Smooth muscle cell of the brain vasculature (primary cell): ENCODE measurements at regions not wholly inside any gene's neighbourhood (a gene's known extent, or its start where the extent isn't known, plus 50 kb on each side); places are given as distances from the start of the nearest gene placed in this dataset.
"Not testable (repeated sequence)": the region's sequence is repeated elsewhere in the genome, so short reads cannot be mapped to it uniquely, and the experiment has no call there.

Source experiments
- DNase-seq: peaks from one replicate; pipeline ENCODE4 v3.0.0-alpha.2; 2012; ENCODE audit warnings: low read depth, low spot score

- no peak for DNase-seq
These were observed 124.5 kb upstream of the NEIL3 start for GRCh38 chr4:177185151-177185550.

- DNase-seq = no peak
These were observed 124.1 kb upstream of the NEIL3 start for GRCh38 chr4:177185579-177185978.

- no peak for DNase-seq
These were observed 122.3 kb upstream of the NEIL3 start for GRCh38 chr4:177187371-177187770.

- no peak for DNase-seq
These were observed 118.6 kb upstream of the NEIL3 start for GRCh38 chr4:177190995-177191580.

GRCh38 chr4:177191586-177191985 lies 118.1 kb upstream of the NEIL3 start:
- DNase-seq = no peak

GRCh38 chr4:177191991-177192390 lies 117.7 kb upstream of the NEIL3 start:
- DNase-seq = no peak

- DNase-seq = not testable (repeated sequence)
These were observed 116.5 kb upstream of the NEIL3 start for GRCh38 chr4:177193024-177193715.

GRCh38 chr4:177194906-177195305 lies 114.8 kb upstream of the NEIL3 start:
- no peak for DNase-seq

GRCh38 chr4:177196615-177197014 lies 113.1 kb upstream of the NEIL3 start:
- DNase-seq = no peak

GRCh38 chr4:177201614-177202013 lies 108.1 kb upstream of the NEIL3 start:
- no peak for DNase-seq

GRCh38 chr4:177204126-177204525 lies 105.5 kb upstream of the NEIL3 start:
- no peak for DNase-seq

GRCh38 chr4:177214935-177215334 lies 94.7 kb upstream of the NEIL3 start:
- DNase-seq = no peak

GRCh38 chr4:177220376-177220775 lies 89.3 kb upstream of the NEIL3 start:
- no peak for DNase-seq

GRCh38 chr4:177222781-177223180 lies 86.9 kb upstream of the NEIL3 start:
- DNase-seq = no peak

GRCh38 chr4:177225605-177226004 lies 84.1 kb upstream of the NEIL3 start:
- DNase-seq = no peak

GRCh38 chr4:177227636-177228035 lies 82.0 kb upstream of the NEIL3 start:
- DNase-seq = no peak

- DNase-seq = no peak
These were observed 81.1 kb upstream of the NEIL3 start for GRCh38 chr4:177228599-177228998.

GRCh38 chr4:177229331-177229730 lies 80.3 kb upstream of the NEIL3 start:
- DNase-seq = no peak

GRCh38 chr4:177232473-177232872 lies 77.2 kb upstream of the NEIL3 start:
- no peak for DNase-seq

- no peak for DNase-seq
These were observed 74.6 kb upstream of the NEIL3 start for GRCh38 chr4:177235026-177235425.

- no peak for DNase-seq
These were observed 72.8 kb upstream of the NEIL3 start for GRCh38 chr4:177236886-177237285.

- no peak for DNase-seq
These were observed 72.4 kb upstream of the NEIL3 start for GRCh38 chr4:177237291-177237690.

- DNase-seq = no peak
These were observed 70.2 kb upstream of the NEIL3 start for GRCh38 chr4:177239477-177239876.

GRCh38 chr4:177239878-177240277 lies 69.8 kb upstream of the NEIL3 start:
- DNase-seq = no peak
